DMS 273 (cell line): ENCODE measurements at regions not wholly inside any gene's neighbourhood (a gene's known extent, or its start where the extent isn't known, plus 50 kb on each side); places are given as distances from the start of the nearest gene placed in this dataset.
A peak's percentile ranks its signal among the peaks of the same experiment; 100 is the strongest.

Experiments
- DNase-seq: peaks from one replicate; lab custom pipeline; 2025; ENCODE audit not compliant: unreplicated experiment; lab: John Stamatoyannopoulos, UW

DNA sequence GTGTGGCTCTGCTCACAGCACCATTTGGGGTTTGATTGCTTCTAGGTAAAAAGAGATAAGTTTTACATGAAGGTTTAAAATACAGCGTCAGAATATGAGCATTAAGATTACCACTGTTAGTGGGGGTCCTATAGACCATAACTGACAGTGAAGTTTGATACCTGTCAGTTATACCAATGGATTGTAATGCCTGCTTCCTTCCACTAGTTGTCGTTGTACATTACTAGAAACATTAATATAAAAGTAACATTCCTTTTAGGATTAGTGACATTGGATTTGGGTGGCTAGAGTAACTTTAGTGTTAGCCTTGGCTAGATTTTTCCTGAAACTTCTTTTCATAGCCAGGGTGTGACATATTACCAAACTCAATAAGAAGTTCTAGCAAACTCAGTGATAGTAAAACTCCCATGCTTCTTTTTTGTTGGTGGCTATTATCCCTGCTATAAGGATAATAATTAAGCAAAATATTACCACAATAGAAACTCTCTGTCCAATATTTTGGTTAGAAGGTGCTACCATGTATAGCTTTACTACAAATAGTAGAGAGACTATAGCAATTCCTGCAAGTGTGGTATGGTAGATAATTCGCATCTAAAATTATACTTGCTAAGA, 57.1 kb downstream of the FAM181B start:
- DNase-seq = peak; percentile 5

DNA sequence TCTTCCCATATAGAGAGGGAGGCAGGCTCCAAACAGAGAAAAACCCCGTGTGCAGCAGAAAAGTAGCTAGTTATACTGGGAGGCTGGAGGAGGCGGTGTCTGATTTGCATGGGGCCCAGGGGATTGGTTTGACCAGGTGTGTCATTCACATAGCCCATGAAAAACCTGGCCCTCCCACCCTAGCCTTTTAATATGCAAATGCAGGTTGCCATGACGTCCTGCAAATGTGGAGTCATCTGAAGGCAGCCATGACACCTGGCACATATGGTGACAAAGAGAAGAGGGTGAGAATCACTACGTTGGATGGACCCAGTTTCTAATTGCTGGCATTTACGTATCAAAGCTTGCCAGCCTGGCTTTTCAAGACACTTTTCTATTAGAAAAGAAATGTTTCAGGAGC, 57.8 kb downstream of the FAM181B start:
- no peak for DNase-seq

DNA sequence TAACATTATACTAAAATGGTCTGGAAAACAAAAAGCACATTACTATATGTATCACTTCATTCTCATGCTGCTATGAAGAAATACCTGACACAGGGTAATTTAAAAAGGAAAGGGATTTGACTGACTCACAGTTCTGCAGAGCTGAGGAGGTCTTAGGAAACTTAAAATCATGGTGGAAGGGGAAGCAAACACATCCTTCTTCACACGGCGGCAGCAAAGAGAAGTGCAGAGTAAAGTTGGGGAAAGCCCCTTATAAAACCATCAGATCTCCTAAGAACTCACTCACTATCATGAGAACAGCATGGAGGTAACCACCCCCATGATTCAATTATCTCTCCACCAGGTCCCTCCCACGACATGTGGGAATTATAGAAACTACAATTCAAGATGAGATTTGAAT, 60.0 kb downstream of the FAM181B start:
- DNase-seq = no peak

DNA sequence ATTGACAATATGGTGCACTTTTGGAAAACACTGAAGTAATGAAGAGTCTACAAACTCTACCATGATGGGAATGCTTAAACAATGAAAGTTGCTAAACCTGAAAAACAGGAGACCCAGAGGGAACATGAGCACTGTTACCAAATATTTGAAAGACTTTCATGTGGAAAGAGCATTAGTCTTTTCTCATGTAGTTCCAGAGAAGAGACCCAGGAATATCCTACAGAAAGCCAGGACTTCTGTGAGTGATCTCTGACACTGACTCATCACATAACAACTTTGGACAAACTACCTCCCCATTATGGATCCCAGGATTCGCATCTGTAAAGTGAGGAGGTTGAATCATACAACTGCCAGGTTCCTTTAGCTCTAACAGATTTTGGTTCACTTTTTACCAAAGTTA, 62.2 kb downstream of the FAM181B start:
- no peak for DNase-seq

DNA sequence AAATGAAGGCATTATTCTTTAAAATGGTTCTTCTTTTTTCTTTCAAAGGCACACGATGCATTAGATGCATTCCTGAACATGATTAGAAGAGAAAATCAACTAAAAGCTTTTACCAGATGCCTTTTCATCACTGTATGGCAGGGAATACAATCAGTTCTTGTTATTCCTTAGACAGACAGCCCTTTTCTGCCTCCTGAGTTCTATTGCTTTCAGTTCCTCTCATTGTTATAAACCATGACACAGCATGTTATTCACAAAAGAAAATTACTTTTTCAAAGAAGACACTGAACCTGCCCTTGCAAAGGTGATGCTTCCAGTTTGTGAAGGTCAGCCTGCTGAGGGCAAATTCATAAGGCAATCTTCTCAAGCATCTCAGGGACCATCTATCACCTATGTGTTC, 70.1 kb downstream of the FAM181B start:
- no peak for DNase-seq

DNA sequence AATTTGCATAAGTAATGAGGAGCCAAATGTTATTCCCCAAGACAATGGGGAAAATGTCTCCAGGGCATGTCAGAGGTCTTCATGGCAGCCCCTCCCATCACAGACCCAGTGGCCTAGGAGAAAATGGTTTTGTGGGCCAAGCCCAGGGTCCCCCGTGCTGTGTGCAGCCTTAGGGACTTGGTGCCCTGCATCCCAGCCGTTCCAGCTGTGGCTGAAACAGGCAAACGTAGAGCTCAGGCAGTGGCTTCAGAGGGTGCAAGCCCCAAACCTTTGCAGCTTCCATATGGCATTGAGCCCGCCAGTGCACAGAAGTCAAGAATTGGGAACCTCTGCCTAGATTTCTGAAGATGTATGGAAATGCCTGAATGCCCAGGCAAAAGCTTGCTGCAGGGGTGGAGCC, 79.9 kb downstream of the FAM181B start:
- no peak for DNase-seq

DNA sequence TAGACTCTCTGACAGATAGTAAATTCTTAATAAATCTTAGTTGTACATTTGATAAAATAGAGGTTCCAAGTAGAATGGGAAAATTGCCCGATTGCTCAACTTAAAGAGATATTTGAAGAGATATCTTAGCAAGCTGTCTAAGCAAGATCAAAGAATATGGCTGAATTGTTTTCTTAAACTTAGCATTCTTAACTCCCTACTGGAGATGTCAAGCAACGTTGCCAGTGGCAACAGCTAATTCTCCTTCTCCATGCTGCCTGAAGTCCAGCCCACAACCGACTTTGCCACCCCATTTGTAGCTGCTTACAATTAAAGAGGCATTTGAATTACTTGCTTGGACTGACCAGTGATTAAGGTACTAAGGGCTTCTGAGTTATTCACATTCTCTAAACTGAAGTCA, 94.4 kb downstream of the FAM181B start:
- no peak for DNase-seq

DNA sequence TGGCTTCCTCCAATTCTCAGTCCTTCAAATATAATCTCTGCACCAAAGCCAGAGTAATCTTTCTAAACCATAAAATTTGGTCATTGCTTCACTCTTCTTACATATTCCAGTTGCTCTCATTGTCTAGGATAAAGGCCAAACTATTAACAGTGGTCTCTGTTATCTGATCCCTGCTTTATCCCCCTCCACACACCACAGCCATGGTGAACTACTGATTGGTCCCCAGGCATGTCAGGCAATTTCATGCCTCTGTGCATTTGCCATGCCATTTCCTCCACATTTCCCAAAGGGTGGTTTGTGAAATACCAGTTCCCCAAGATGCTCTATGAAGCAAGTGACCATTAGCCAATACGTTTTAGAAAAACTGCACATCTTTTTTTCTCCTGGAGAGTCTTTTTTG, 97.0 kb downstream of the FAM181B start:
- no peak for DNase-seq

DNA sequence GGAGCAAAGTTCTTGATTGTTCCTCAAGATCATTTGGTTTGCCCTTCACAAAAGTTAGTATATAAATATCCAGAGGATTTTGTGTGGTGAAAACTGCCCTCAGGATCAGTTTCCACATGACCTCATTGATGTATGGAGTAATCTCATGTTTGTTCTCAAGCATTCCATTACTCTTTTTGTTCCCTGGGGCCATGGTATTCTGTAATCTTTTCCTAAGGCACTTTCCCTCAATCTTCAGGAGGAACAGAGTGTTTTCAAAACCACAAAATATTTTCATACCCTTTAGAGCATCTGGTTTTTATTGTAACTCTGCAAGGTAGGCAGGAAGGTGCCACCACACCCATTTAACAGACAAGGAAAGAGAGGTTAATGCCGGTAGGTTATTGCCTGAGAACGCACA, 99.6 kb downstream of the FAM181B start:
- no peak for DNase-seq

DNA sequence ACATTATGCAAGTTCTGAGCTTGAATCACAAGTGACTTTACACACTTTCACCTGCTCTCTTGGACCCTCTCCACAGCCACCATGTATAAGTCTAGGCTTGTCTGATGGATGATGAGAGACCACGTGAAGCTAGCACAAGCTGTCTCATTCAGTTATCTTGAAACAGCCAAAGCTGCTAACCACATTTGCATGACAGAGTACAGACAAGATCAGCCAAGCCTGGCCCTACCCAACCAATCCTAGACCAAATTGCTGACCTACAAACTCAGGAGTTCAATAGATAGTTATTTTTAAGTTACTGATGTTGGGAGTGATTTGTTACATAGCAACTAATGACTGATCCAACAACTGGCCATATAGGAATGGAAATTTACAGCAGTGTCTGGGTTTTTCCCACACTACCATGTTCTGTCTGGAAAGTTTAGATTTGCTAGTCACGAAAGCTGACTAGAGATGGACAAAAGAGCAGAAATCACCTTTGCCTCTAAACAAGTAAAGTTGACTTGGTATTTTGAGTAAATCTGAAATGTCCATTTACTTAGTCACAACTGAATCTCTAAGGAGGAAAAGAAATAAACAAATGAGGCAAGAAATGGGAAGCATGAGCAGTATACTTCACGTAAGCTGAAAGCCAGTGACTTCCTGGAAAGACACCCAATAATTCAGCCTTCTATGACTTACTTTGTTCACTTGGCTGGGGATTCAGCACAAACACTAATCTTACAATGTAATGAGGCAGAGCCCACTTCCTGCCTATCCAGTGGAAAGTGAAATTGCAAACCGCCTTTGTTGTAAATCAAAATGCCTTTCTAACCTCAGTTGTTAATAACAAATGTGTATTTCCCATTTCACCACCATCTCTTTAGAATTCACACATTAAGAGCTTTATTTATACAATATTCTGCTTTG, 101.7 kb downstream of the FAM181B start:
- no peak for DNase-seq

DNA sequence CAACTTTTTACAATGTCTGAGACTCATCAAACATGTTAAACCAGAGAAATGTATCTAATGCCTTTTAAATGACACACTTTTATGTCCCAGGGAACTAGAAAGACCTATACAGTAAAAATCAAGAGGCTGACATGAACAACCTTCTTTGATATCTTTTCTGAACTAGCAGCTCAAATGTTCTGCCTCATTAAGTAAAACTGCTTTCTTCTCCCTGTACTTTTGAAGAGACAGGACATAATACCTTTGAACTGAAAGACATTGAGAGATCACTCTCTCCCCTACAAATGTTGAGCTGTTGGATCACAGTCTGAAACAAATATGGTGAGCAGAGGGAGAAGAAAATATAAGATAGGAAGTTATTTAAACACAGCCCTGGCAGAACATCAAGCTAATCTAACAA, 123.0 kb downstream of the FAM181B start:
- DNase-seq = no peak

DNA sequence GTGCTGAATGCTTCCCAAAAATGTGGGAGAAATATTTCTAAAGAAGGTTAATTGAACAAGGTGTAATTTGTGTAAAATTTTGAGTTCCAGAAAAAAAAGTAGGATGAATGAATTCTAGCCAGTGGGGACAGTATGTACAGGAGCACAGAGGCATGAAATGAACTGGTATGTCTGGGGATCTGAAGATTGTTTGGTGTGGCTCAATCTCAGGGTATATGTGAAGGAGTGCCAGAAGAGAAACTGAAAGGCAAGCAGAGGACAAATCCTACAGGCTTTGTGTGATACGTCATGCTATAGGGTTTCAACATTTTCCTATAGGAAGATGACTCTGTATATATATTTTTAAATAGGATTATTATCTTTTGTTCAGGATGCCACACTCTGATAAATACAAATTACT, 126.9 kb downstream of the FAM181B start:
- DNase-seq = no peak

DNA sequence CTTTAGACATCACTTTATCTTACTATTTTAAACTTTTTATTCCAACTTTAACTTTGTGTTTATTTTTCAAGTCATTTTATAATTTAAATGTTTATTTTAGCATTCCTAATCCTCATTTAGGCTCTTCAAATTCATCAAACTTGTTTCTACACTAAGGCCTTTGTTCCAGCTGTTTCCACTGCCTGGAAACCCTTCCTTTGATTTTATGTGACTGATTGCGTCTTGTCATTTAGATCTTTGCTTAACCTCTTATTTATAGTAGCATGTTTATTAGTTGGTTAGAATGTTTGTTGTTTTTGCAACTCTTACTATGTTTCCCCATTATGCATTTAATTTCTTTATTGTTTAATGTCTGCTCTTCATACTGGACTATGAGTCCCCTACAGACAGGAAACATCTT, 132.0 kb downstream of the FAM181B start:
- no peak for DNase-seq

DNA sequence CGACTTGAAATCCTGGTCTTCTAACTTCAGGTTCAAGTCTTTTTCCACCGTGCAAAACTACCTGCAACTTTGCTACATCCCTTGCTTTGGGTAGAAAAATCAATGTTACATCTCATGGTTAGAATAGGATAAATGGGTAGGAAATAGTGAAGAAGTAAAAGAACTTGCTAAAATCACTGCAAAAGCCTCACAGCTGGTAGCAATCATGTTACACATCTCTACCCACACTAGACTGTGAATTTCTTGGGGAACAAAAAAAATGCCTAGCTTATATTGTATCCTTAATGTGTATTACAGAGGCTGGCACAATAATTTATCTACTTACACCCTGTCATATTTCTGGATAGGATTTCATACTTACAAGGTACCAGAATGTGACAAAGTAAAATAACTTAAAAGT, 133.8 kb downstream of the FAM181B start:
- no peak for DNase-seq

DNA sequence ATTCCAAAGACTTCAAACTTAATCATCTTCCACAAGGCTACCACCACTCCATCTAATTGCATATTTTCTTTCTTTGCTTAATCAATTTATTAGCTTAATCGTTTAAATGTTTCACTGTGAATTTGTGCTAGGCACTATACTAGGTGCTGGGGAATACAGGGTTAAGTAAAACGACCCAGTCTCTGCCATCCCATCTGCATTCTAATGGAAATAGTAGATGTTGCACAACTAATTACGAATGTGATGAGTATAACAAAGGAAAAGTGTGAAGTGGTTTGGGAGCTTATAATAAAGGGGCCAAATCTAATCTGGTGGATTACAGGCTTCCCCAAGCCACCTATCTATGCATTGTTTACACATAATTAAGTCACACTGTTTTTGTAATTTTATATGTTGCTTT, 147.1 kb downstream of the FAM181B start:
- DNase-seq = no peak

DNA sequence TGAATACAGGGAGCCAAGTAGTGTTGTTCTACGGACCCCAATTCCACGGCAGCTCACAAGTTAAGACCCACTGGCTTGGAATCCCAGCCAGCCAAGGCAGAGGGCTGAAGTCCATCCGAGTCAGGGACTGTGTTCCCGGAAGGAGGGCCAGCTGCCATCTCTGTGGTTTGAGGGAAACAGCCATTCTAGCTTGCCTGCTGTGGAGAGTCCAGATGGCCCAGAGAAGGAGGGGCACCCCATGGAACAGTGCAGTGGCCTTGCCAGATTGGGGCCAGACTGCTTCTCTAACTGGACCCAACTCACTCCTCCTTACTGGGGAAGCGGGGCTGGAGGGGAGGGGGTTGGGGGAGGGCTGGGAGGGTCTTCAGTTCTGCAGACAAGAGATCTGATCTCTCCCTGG, 156.4 kb downstream of the FAM181B start:
- DNase-seq = peak; percentile 64

DNA sequence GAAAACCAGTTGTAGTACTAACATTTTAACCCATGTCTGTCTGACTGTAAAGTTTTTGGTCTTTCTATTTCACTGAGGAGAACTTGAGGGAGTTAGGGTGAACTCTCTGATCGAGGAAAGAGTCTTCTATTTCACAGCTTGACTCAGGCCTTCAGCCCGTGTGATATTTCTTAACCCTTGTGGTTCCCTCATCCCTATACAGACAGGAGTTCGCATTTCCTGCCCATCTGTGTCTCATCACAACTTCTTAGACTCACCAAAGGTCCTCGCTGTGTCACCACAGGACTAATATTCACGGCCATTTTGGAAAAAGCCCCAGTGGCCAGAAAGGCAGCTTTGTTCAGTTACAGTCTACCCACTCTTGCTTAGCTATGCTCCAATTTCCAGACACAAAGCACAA, 172.8 kb downstream of the FAM181B start:
- no peak for DNase-seq

DNA sequence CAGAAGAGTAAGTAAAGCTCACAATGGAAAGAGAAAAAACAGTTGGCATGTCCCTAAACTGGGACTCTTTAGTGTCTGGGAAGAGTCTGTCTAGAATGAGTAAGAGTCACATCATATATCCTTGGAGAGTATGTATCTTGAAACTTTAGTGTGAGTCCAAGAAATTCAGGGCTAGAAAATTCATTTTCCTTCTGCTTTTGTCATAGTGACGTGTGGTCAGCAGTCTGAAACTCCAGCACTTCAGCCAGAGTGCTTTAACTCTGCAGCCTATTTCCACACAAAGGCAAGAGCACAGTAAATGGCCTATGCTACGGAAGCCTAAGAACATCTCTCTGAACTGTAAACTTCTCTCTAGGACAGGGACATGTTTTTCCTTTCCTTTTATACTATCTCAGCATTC, 174.1 kb downstream of the FAM181B start:
- no peak for DNase-seq

DNA sequence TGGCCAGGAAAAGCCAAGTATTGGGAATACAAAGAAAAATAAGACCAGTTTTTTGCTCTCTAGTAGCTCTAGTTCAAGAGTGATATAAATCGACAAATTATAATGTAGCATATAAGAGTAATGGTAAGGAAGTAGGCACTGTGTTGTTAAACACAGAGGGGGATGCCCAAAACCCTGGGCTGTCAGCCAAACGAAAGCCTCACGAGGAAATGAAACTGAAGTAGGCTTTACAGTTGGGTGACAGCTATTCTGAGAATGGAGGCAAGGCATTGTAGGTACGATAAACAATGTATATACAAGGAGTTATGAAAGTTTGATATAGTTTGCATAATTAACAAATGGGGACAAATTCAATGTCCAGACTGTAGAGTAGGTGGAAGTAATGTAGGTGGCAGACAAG, 176.4 kb downstream of the FAM181B start:
- no peak for DNase-seq

DNA sequence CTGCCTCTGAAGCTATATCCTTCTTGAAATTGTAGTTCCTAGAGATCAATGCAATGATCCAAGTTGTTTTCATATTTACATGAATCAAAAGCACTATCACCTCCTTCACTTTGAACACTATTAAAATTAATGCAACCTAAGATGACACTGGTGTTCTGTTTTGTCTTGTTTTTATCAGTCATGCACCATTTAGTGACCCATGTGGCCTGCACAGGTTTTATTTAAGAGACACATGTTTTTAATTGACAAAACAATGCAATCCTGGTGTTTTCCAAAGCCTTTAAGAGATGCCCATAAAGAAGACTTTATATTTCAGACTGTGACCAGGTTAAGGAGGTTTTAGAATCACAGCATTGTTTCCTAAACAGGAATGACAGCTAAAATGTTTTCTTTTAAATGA, 177.5 kb downstream of the FAM181B start:
- no peak for DNase-seq

DNA sequence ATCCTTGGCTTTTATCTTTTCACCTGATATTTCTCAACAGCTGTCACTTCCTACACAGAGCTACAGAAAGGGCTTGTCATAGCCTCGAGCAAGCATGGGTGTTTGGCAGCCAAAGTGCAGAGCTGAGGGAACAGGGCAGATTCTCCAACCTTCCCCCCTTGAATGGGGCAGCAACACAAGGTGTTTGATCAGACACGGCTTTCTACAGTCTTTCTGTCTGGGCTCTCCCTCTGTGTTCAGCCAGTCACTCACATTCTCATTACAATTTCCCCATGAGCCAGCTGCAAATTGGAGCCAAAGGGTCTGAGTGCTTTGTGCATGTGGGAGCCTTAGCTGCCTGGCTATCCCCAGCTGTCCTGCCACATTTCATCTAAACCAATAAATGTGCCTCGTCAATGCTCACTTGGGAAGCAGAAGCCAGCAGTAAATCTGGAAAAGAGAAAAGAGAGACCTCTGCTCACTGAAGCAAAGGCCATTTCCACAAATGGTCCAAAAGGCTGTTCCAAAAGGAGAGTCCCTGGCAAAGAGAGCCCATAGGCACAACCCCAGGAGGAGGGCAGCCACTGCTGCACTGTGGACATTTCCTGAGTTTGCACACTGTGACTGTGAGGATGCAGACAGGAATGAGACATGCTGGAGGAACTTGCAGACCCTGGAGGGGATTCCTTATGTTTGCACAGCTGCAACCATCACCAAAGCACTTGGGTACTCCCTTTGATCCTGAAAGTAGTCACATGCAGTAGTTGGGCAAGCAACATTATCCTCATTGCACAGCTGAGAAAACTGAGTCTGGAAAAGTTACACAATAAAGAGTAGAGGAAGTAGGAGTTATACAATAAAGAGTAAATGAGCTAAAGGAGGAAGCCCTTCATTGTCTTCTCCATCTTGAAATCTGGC, 186.8 kb downstream of the FAM181B start:
- DNase-seq = no peak

DNA sequence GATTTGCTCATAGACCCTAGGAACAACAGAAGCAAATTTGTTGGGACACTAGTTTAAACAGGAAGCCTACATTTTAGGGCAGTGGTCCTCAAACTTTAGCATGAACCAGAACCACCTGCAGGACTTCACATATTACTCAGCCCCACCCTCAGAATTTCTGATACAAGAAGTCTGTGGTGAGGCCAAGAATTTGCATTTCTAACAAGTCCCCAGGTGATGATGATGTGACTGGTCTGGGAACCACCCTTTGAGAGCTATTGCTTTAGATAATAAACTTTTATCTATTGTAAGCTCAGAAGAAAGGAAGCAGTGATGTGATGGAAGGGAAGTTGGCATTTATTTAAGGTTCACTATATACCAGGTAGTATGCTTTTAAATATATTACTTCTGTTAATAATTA, 194.0 kb downstream of the FAM181B start:
- no peak for DNase-seq
